PC-3 (cell line): ENCODE measurements at regions not wholly inside any gene's neighbourhood (a gene's known extent, or its start where the extent isn't known, plus 50 kb on each side); places are given as distances from the start of the nearest gene placed in this dataset.

Experiments
- CTCF ChIP-seq: fragments of 300-600 bp; sonication (generic); conservative IDR thresholded peaks from 2 replicates; pipeline ENCODE4 v1.5.1; 2017; ENCODE audit warnings: antibody characterized with exemption, low read depth, mild to moderate bottlenecking, low read length
- EZH2 ChIP-seq: fragments of 300-600 bp; sonication (generic); IDR thresholded peaks from one replicate; pipeline ENCODE4 v1.6.1; 2017; ENCODE audit warnings: antibody characterized with exemption, mild to moderate bottlenecking, low read length; ENCODE audit not compliant: unreplicated experiment
- EZH2phosphoT487 ChIP-seq: fragments of 300-600 bp; sonication (generic); IDR thresholded peaks from 2 replicates; pipeline ENCODE4 v1.6.1; 2018; ENCODE audit warnings: mild to moderate bottlenecking, antibody characterized with exemption, low read length, borderline replicate concordance

- TF ChIP-seq CTCF (no peak), EZH2 (no peak), EZH2phosphoT487 (no peak)
Observed at GRCh38 chrX:46178763-46179162, 366.5 kb downstream of the ZNF674 start.
